Neural crest cell (in vitro differentiated cells): ENCODE measurements at regions not wholly inside any gene's neighbourhood (a gene's known extent, or its start where the extent isn't known, plus 50 kb on each side); places are given as distances from the start of the nearest gene placed in this dataset.

ENCODE experiments used
- DNase-seq: peaks from one replicate; pipeline ENCODE4 v3.0.0; 2021; ENCODE audit warnings: low read depth, mixed read lengths, low spot score
- H3K27ac Mint-ChIP-seq: one replicate; pipeline ENCODE4 v1.8.0; 2021; ENCODE audit warnings: mild to moderate bottlenecking, mixed read lengths; ENCODE audit not compliant: unreplicated experiment
- H3K27me3 Mint-ChIP-seq: 2 replicates; pipeline ENCODE4 v1.8.0; 2021; ENCODE audit warnings: low read depth, mild to moderate bottlenecking, mixed read lengths
- H3K36me3 Mint-ChIP-seq: 2 replicates; pipeline ENCODE4 v1.8.0; 2021; ENCODE audit warnings: low read depth, mild to moderate bottlenecking, mixed read lengths
- H3K4me1 Mint-ChIP-seq: 2 replicates; pipeline ENCODE4 v1.8.0; 2021; ENCODE audit warnings: mixed read lengths
- H3K4me3 Mint-ChIP-seq: one replicate; pipeline ENCODE4 v1.8.0; 2021; ENCODE audit warnings: mild to moderate bottlenecking, mixed read lengths
- H3K9me3 Mint-ChIP-seq: 2 replicates; pipeline ENCODE4 v1.8.0; 2021; ENCODE audit warnings: mixed read lengths
- TF ChIP-seq, protein P1 (sequence below): fragments of 200-600 bp; sonication (generic); conservative IDR thresholded peaks from 2 replicates; pipeline ENCODE4 v1.5.0; 2021; ENCODE audit warnings: antibody characterized with exemption, mild to moderate bottlenecking

- no peaks in the 10 kb centered on the region for H3K36me3 Mint-ChIP-seq
- H3K27ac Mint-ChIP-seq, result no peak overlapping the region
- DNase-seq, result no peak
- TF ChIP-seq, protein P1, sequence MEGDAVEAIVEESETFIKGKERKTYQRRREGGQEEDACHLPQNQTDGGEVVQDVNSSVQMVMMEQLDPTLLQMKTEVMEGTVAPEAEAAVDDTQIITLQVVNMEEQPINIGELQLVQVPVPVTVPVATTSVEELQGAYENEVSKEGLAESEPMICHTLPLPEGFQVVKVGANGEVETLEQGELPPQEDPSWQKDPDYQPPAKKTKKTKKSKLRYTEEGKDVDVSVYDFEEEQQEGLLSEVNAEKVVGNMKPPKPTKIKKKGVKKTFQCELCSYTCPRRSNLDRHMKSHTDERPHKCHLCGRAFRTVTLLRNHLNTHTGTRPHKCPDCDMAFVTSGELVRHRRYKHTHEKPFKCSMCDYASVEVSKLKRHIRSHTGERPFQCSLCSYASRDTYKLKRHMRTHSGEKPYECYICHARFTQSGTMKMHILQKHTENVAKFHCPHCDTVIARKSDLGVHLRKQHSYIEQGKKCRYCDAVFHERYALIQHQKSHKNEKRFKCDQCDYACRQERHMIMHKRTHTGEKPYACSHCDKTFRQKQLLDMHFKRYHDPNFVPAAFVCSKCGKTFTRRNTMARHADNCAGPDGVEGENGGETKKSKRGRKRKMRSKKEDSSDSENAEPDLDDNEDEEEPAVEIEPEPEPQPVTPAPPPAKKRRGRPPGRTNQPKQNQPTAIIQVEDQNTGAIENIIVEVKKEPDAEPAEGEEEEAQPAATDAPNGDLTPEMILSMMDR, result no peak
- H3K4me3 Mint-ChIP-seq, result no peak overlapping the region
- no peaks in the 10 kb centered on the region for H3K27me3 Mint-ChIP-seq
- peaks cover 4% of the 10 kb centered on the region for H3K9me3 Mint-ChIP-seq
- H3K4me1 Mint-ChIP-seq, result no peaks in the 10 kb centered on the region
Observed at GRCh38 chr6:91868539-91869202, 1281.8 kb upstream of the MAP3K7 start.

- peaks cover 4% of the 10 kb centered on the region for H3K9me3 Mint-ChIP-seq
- no peak overlapping the region for H3K4me3 Mint-ChIP-seq
- H3K36me3 Mint-ChIP-seq, result no peaks in the 10 kb centered on the region
- H3K27ac Mint-ChIP-seq, result no peak overlapping the region
- DNase-seq, result no peak
- peaks cover 5% of the 10 kb centered on the region for H3K4me1 Mint-ChIP-seq
- H3K27me3 Mint-ChIP-seq, result no peaks in the 10 kb centered on the region
- TF ChIP-seq, protein P1, result no peak
Observed at GRCh38 chr6:91865889-91866288, 1279.0 kb upstream of the MAP3K7 start.

GRCh38 chr6:91864911-91865310 is 1278.0 kb upstream of the MAP3K7 start:
- Mint-ChIP-seq H3K9me3 (peaks cover 4% of the 10 kb centered on the region), H3K4me3 (no peak overlapping the region), H3K27me3 (no peaks in the 10 kb centered on the region), H3K4me1 (peaks cover 9% of the 10 kb centered on the region), H3K36me3 (no peaks in the 10 kb centered on the region), H3K27ac (no peak overlapping the region)
- no peak for DNase-seq
- TF ChIP-seq, protein P1, result no peak

DNA sequence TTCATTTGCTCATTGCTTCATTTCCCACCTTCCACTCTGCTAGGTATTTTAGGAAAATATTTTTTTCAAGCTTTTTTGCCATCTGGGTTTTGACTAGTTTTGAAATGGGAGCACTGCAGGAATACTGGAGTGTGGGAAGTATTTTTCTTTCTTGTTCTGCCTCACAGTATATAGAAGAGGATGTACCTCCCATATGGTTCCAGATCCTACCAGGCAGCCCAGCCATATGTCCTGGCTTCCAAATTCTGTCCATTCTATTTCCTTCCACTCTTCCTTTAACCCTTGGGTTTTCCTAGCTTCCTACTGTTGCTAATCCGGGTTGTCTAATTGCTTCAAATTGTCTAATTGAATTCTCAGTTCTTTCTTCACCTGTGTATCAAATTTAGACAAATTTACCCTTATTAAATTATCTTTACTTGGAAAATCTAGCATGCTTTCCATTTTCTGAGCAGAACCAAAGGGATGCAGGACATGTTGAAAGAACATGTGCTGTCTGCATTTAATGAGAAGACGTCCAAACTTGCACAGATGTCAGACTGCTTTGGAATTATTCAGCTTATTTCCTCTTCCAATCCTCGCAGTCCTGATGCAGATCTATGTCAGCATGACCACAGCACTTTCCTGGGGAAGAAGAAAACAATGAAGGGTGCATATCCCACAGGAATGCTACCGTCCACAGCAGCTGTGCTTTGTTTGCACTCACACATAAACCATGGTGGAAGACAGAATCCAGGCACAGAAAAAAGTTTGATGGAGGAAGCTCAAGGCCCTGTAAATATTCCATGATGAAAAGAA is 1273.9 kb upstream of the MAP3K7 start:
- H3K27me3 Mint-ChIP-seq, result no peaks in the 10 kb centered on the region

GRCh38 chr6:91852252-91852651 is 1265.4 kb upstream of the MAP3K7 start:
- no peak for DNase-seq
- H3K4me3 Mint-ChIP-seq, result no peak overlapping the region
- peaks cover 4% of the 10 kb centered on the region for H3K4me1 Mint-ChIP-seq
- H3K9me3 Mint-ChIP-seq, result no peaks in the 10 kb centered on the region
- no peaks in the 10 kb centered on the region for H3K27me3 Mint-ChIP-seq
- peaks cover 2% of the 10 kb centered on the region for H3K36me3 Mint-ChIP-seq
- TF ChIP-seq, protein P1, result no peak
- H3K27ac Mint-ChIP-seq, result no peak overlapping the region

More for the DNA sequence above, 1273.9 kb upstream of the MAP3K7 start:
- no peaks in the 10 kb centered on the region for H3K9me3 Mint-ChIP-seq
- H3K36me3 Mint-ChIP-seq, result no peaks in the 10 kb centered on the region
- TF ChIP-seq, protein P1, result no peak
- H3K27ac Mint-ChIP-seq, result peak overlapping the region; percentile 54
- DNase-seq, result no peak
- no peak overlapping the region for H3K4me3 Mint-ChIP-seq
- H3K4me1 Mint-ChIP-seq, result peaks cover 9% of the 10 kb centered on the region
